Activated T-helper 2 cell treated with anti-CD3 and anti-CD28 coated beads, Interferon-gamma antibody, Interleukin-2, Interleukin-4, amounts not matched to agents 10 μg/mL and 5 μg/mL and 100 μg/mL, durations not matched to agents 14 hours and 24 hours and 36 hours (primary cell): ENCODE measurements at regions not wholly inside any gene's neighbourhood (a gene's known extent, or its start where the extent isn't known, plus 50 kb on each side); places are given as distances from the start of the nearest gene placed in this dataset.

Source experiments
- DNase-seq: peaks from one replicate; pipeline ENCODE4 v3.0.0; 2021; ENCODE audit warnings: low spot score
- H3K27ac Mint-ChIP-seq: one replicate; pipeline ENCODE4 v1.8.0; 2021; ENCODE audit warnings: mixed read lengths
- H3K27me3 Mint-ChIP-seq: one replicate; pipeline ENCODE4 v1.8.0; 2021; ENCODE audit warnings: low read depth, mixed read lengths
- H3K36me3 Mint-ChIP-seq: one replicate; pipeline ENCODE4 v1.8.0; 2021; ENCODE audit warnings: low read depth, mixed read lengths
- H3K4me1 Mint-ChIP-seq: one replicate; pipeline ENCODE4 v1.8.0; 2021; ENCODE audit warnings: low read depth, mixed read lengths
- H3K4me3 Mint-ChIP-seq: one replicate; pipeline ENCODE4 v1.8.0; 2021; ENCODE audit warnings: low read depth, mild to moderate bottlenecking, moderate library complexity, mixed read lengths
- H3K9me3 Mint-ChIP-seq: one replicate; pipeline ENCODE4 v1.8.0; 2021; ENCODE audit warnings: mixed read lengths
- intact Hi-C: fragments of 100-400 bp; cut with micrococcal nuclease; formaldehyde crosslinking; loops from one replicate; pipeline ENCODE4 v1.15.1; 2023

GRCh38 chr4:175443547-175443946, 368.5 kb downstream of the GPM6A start:
- no peak overlapping the region for H3K4me3 Mint-ChIP-seq
- H3K27me3 Mint-ChIP-seq, result no peaks in the 10 kb centered on the region
- no peaks in the 10 kb centered on the region for H3K9me3 Mint-ChIP-seq
- no peak for DNase-seq
- no peak overlapping the region for H3K27ac Mint-ChIP-seq
- intact Hi-C loops, result no loop called here
- H3K36me3 Mint-ChIP-seq, result no peaks in the 10 kb centered on the region
- no peaks in the 10 kb centered on the region for H3K4me1 Mint-ChIP-seq

- H3K9me3 Mint-ChIP-seq, result no peaks in the 10 kb centered on the region
- H3K36me3 Mint-ChIP-seq, result no peaks in the 10 kb centered on the region
- no peak for DNase-seq
- no peak overlapping the region for H3K27ac Mint-ChIP-seq
- intact Hi-C loops, result no loop called here
- H3K4me1 Mint-ChIP-seq, result no peaks in the 10 kb centered on the region
- H3K27me3 Mint-ChIP-seq, result no peaks in the 10 kb centered on the region
- no peak overlapping the region for H3K4me3 Mint-ChIP-seq
Observed at GRCh38 chr4:175444512-175444911, 367.6 kb downstream of the GPM6A start.

GRCh38 chr4:175447016-175447415, 365.0 kb downstream of the GPM6A start:
- no peaks in the 10 kb centered on the region for H3K4me1 Mint-ChIP-seq
- no peak overlapping the region for H3K27ac Mint-ChIP-seq
- H3K36me3 Mint-ChIP-seq, result no peaks in the 10 kb centered on the region
- intact Hi-C loops, result no loop called here
- no peaks in the 10 kb centered on the region for H3K27me3 Mint-ChIP-seq
- H3K9me3 Mint-ChIP-seq, result no peaks in the 10 kb centered on the region
- DNase-seq, result no peak
- no peak overlapping the region for H3K4me3 Mint-ChIP-seq

- Mint-ChIP-seq H3K36me3 (no peaks in the 10 kb centered on the region), H3K27me3 (no peaks in the 10 kb centered on the region), H3K27ac (no peak overlapping the region), H3K4me1 (no peaks in the 10 kb centered on the region), H3K4me3 (no peak overlapping the region), H3K9me3 (no peaks in the 10 kb centered on the region)
- DNase-seq, result no peak
- intact Hi-C loops, result no loop called here
Observed at GRCh38 chr4:175450446-175450845, 361.6 kb downstream of the GPM6A start.

GRCh38 chr4:175451238-175451965, 360.7 kb downstream of the GPM6A start:
- Mint-ChIP-seq H3K27ac (no peak overlapping the region), H3K4me1 (no peaks in the 10 kb centered on the region), H3K4me3 (no peak overlapping the region), H3K36me3 (no peaks in the 10 kb centered on the region), H3K27me3 (no peaks in the 10 kb centered on the region), H3K9me3 (no peaks in the 10 kb centered on the region)
- no peak for DNase-seq
- intact Hi-C loops, result no loop called here

GRCh38 chr4:175453456-175453855, 358.6 kb downstream of the GPM6A start:
- Mint-ChIP-seq H3K9me3 (no peaks in the 10 kb centered on the region), H3K4me3 (no peak overlapping the region), H3K36me3 (no peaks in the 10 kb centered on the region), H3K27ac (no peak overlapping the region), H3K27me3 (no peaks in the 10 kb centered on the region), H3K4me1 (no peaks in the 10 kb centered on the region)
- DNase-seq, result no peak
- intact Hi-C loops, result no loop called here

GRCh38 chr4:175456131-175456530, 355.9 kb downstream of the GPM6A start:
- Mint-ChIP-seq H3K9me3 (peaks cover 3% of the 10 kb centered on the region), H3K4me3 (no peak overlapping the region), H3K36me3 (no peaks in the 10 kb centered on the region), H3K27me3 (no peaks in the 10 kb centered on the region), H3K4me1 (no peaks in the 10 kb centered on the region), H3K27ac (no peak overlapping the region)
- DNase-seq, result no peak
- intact Hi-C loops, result no loop called here

GRCh38 chr4:175457956-175458355, 354.1 kb downstream of the GPM6A start:
- no peaks in the 10 kb centered on the region for H3K27me3 Mint-ChIP-seq
- no peaks in the 10 kb centered on the region for H3K36me3 Mint-ChIP-seq
- no peak overlapping the region for H3K4me3 Mint-ChIP-seq
- no peaks in the 10 kb centered on the region for H3K4me1 Mint-ChIP-seq
- H3K27ac Mint-ChIP-seq, result no peak overlapping the region
- DNase-seq, result no peak
- intact Hi-C loops, result no loop called here
- H3K9me3 Mint-ChIP-seq, result peaks cover 3% of the 10 kb centered on the region

- H3K4me1 Mint-ChIP-seq, result no peaks in the 10 kb centered on the region
- H3K4me3 Mint-ChIP-seq, result no peak overlapping the region
- H3K27me3 Mint-ChIP-seq, result no peaks in the 10 kb centered on the region
- H3K9me3 Mint-ChIP-seq, result peaks cover 3% of the 10 kb centered on the region
- no peaks in the 10 kb centered on the region for H3K36me3 Mint-ChIP-seq
- no peak overlapping the region for H3K27ac Mint-ChIP-seq
- intact Hi-C loops, result no loop called here
- DNase-seq, result no peak
Observed at GRCh38 chr4:175459571-175459970, 352.5 kb downstream of the GPM6A start.

- H3K4me3 Mint-ChIP-seq, result no peak overlapping the region
- peaks cover 3% of the 10 kb centered on the region for H3K9me3 Mint-ChIP-seq
- DNase-seq, result no peak
- H3K27ac Mint-ChIP-seq, result no peak overlapping the region
- H3K36me3 Mint-ChIP-seq, result no peaks in the 10 kb centered on the region
- H3K27me3 Mint-ChIP-seq, result no peaks in the 10 kb centered on the region
- no peaks in the 10 kb centered on the region for H3K4me1 Mint-ChIP-seq
- intact Hi-C loops, result no loop called here
Observed at GRCh38 chr4:175460414-175460813, 351.6 kb downstream of the GPM6A start.

- Mint-ChIP-seq H3K27ac (no peak overlapping the region), H3K4me1 (no peaks in the 10 kb centered on the region), H3K36me3 (no peaks in the 10 kb centered on the region), H3K27me3 (no peaks in the 10 kb centered on the region), H3K4me3 (no peak overlapping the region), H3K9me3 (peaks cover 9% of the 10 kb centered on the region)
- intact Hi-C loops, result no loop called here
- DNase-seq, result no peak
Observed at GRCh38 chr4:175469514-175469913, 342.6 kb downstream of the GPM6A start.

GRCh38 chr4:175470131-175470530, 341.9 kb downstream of the GPM6A start:
- Mint-ChIP-seq H3K36me3 (no peaks in the 10 kb centered on the region), H3K9me3 (peaks cover 9% of the 10 kb centered on the region), H3K4me1 (no peaks in the 10 kb centered on the region), H3K4me3 (no peak overlapping the region), H3K27me3 (no peaks in the 10 kb centered on the region), H3K27ac (no peak overlapping the region)
- no peak for DNase-seq
- intact Hi-C loops, result no loop called here

GRCh38 chr4:175480404-175480803, 331.7 kb downstream of the GPM6A start:
- Mint-ChIP-seq H3K9me3 (peaks cover 4% of the 10 kb centered on the region), H3K4me3 (no peak overlapping the region), H3K27ac (no peak overlapping the region), H3K36me3 (no peaks in the 10 kb centered on the region), H3K4me1 (no peaks in the 10 kb centered on the region), H3K27me3 (no peaks in the 10 kb centered on the region)
- intact Hi-C loops, result no loop called here
- no peak for DNase-seq
